Smooth muscle cell (in vitro differentiated cells): ENCODE measurements at regions not wholly inside any gene's neighbourhood (a gene's known extent, or its start where the extent isn't known, plus 50 kb on each side); places are given as distances from the start of the nearest gene placed in this dataset.

Experiments used
- DNase-seq: peaks from one replicate; lab custom pipeline; 2025; ENCODE audit not compliant: unreplicated experiment; lab: John Stamatoyannopoulos, UW
- H2AFZ ChIP-seq: fragments of 200-600 bp; sonication (generic); 2 replicates; pipeline ENCODE4 v1.6.0; 2016; ENCODE audit warnings: antibody characterized with exemption, low read depth, mild to moderate bottlenecking
- H3F3A ChIP-seq: fragments of 200-600 bp; sonication (generic); 2 replicates; pipeline ENCODE4 v1.6.0; 2017; ENCODE audit warnings: antibody characterized with exemption, low read depth
- H3K27ac ChIP-seq: fragments of 200-600 bp; sonication (generic); 2 replicates; pipeline ENCODE4 v1.5.1; 2016; ENCODE audit warnings: low read depth, mild to moderate bottlenecking
- H3K27me3 ChIP-seq: fragments of 200-600 bp; sonication (generic); 2 replicates; pipeline ENCODE4 v1.6.1; 2016; ENCODE audit warnings: low read depth, mild to moderate bottlenecking
- H3K36me3 ChIP-seq: fragments of 200-600 bp; sonication (generic); 2 replicates; pipeline ENCODE4 v1.5.1; 2016; ENCODE audit warnings: low read depth
- H3K4me1 ChIP-seq: fragments of 200-600 bp; sonication (generic); 2 replicates; pipeline ENCODE4 v1.5.1; 2016; ENCODE audit warnings: low read depth
- H3K4me2 ChIP-seq: fragments of 200-600 bp; sonication (generic); 2 replicates; pipeline ENCODE4 v1.6.0; 2016; ENCODE audit warnings: mild to moderate bottlenecking
- H3K4me3 ChIP-seq: fragments of 200-600 bp; sonication (generic); 2 replicates; pipeline ENCODE4 v1.5.1; 2016; ENCODE audit warnings: mild to moderate bottlenecking
- H3K79me2 ChIP-seq: fragments of 200-600 bp; sonication (generic); 2 replicates; pipeline ENCODE4 v1.6.0; 2016; ENCODE audit warnings: low read depth, mild to moderate bottlenecking
- H3K9ac ChIP-seq: fragments of 200-600 bp; sonication (generic); 2 replicates; pipeline ENCODE4 v1.6.0; 2016; ENCODE audit warnings: low read depth
- H3K9me3 ChIP-seq: fragments of 200-600 bp; sonication (generic); replicated peaks from 2 replicates; pipeline ENCODE4 v1.5.1; 2016; ENCODE audit warnings: low read depth
- H4K20me1 ChIP-seq: fragments of 200-600 bp; sonication (generic); 2 replicates; pipeline ENCODE4 v1.6.0; 2016; ENCODE audit warnings: low read depth
- CTCF ChIP-seq: fragments of 200-600 bp; sonication (generic); IDR thresholded peaks from 2 replicates; pipeline ENCODE4 v1.5.1; 2017; ENCODE audit warnings: borderline replicate concordance, mild to moderate bottlenecking, antibody characterized with exemption; ENCODE audit not compliant: insufficient read depth, poor library complexity, severe bottlenecking
- WGBS: methylation state at CpG from one replicate; pipeline ENCODE4 v1.1.7; 2016; ENCODE audit warnings: low lambda C conversion rate; 5-methylcytosine and 5-hydroxymethylcytosine counted together

DNA sequence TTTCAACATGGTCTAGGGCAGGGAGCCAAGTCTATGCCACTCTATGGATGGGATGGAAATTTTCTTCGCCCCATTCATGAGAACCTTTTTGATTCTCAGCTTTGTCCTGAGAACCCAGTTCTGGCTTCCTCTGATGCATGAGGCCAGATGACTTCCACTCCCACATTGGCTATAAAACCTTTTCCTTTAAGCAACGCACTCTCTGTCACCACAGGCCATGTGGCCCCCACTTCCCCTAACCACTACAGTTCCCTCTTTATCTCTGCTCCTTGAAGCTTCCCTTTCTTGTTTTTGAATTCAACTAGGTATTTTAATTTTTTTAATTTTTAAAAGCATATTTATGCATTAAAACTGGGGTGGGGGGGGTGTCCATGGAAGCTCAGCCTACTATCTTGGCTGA lies 401.3 kb downstream of the ENC1 start:
- no peak for TF ChIP-seq CTCF
- 65% methylated on average over 2 of the region's 2 CpGs for WGBS
- no peaks in the 10 kb centered on the region for H4K20me1 ChIP-seq
- no peak overlapping the region for H3K27ac ChIP-seq
- H3K36me3 ChIP-seq = no peaks in the 10 kb centered on the region
- no peak overlapping the region for H3K4me2 ChIP-seq
- no peaks in the 10 kb centered on the region for H3F3A ChIP-seq
- H2AFZ ChIP-seq = no peak overlapping the region
- H3K9ac ChIP-seq = no peak overlapping the region
- no peaks in the 10 kb centered on the region for H3K27me3 ChIP-seq
- DNase-seq = no peak
- no peaks in the 10 kb centered on the region for H3K79me2 ChIP-seq
- H3K4me1 ChIP-seq = no peaks in the 10 kb centered on the region
- H3K4me3 ChIP-seq = no peak overlapping the region
- H3K9me3 ChIP-seq = no peaks in the 10 kb centered on the region

DNA sequence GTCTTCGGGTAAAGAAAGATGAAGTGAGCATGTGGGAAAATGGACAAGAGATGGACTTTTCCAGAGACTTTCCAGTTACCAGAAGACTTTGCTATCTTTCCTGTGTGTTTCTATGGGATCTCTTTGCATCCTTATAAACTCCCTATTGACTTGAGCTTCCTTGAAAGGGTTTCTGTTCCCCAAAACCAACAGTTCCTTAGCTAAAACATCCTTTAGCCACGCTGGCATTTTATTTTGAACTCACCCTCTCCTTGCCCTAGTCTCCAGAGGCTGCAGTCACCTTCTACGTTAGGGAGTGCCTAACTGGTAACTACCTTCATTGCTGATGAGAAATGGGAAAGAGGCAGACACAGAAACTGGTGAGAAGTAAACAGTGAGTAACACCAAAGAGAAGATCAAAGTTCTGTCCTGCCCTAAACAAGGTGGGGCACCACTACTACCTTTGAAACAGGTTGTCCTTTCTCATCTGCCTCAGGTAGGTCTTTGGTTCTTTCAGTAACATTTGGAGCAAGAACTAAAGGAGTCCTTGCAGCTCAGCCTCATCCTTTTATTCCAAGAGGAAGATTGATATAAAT lies 402.9 kb downstream of the ENC1 start:
- Histone ChIP-seq H3K9me3 (no peaks in the 10 kb centered on the region), H3K36me3 (no peaks in the 10 kb centered on the region), H2AFZ (no peak overlapping the region), H3F3A (peaks cover 4% of the 10 kb centered on the region), H3K27ac (no peak overlapping the region), H3K4me2 (no peak overlapping the region), H3K4me3 (no peak overlapping the region), H3K9ac (no peak overlapping the region), H3K27me3 (no peaks in the 10 kb centered on the region), H4K20me1 (no peaks in the 10 kb centered on the region), H3K79me2 (no peaks in the 10 kb centered on the region), H3K4me1 (peaks cover 8% of the 10 kb centered on the region)
- TF ChIP-seq CTCF = no peak
- WGBS = 89% methylated on average over 3 of the region's 3 CpGs
- no peak for DNase-seq

DNA sequence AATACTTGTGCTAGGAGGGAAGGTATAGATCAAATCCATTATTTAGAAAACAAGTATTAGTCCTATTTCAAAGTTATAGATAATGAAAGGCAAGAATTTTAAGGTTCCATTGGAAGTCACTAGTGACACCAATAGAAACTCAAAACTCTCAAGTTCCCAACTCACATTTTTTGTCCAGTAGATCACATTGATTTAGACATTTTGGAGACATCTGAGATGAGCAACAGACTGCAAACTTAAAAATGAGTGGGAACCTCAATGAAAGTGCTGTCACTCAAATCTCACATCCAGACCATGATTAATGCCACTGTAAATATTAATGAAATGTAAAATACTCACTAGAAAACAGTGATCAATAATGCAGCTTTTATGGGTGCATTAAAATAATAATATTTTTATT lies 405.0 kb downstream of the ENC1 start:
- no peak for DNase-seq
- TF ChIP-seq CTCF = no peak

GRCh38 chr5:74233571-74233970 lies 407.0 kb downstream of the ENC1 start:
- no peak for TF ChIP-seq CTCF
- peaks cover 22% of the 10 kb centered on the region for H3K4me1 ChIP-seq
- 3% methylated on average over 1 of the region's 1 CpG for WGBS
- H3K4me3 ChIP-seq = no peak overlapping the region
- H2AFZ ChIP-seq = no peak overlapping the region
- H3F3A ChIP-seq = peaks cover 6% of the 10 kb centered on the region
- H4K20me1 ChIP-seq = no peaks in the 10 kb centered on the region
- H3K27me3 ChIP-seq = no peaks in the 10 kb centered on the region
- H3K36me3 ChIP-seq = no peaks in the 10 kb centered on the region
- peak overlapping the region; percentile 46 for H3K4me2 ChIP-seq
- no peaks in the 10 kb centered on the region for H3K9me3 ChIP-seq
- DNase-seq = no peak
- peak overlapping the region; percentile 85 for H3K27ac ChIP-seq
- peak overlapping the region; percentile 58 for H3K9ac ChIP-seq
- no peaks in the 10 kb centered on the region for H3K79me2 ChIP-seq

More for the DNA sequence above, 405.0 kb downstream of the ENC1 start:
- H3K4me3 ChIP-seq = no peak overlapping the region
- H3K9me3 ChIP-seq = no peaks in the 10 kb centered on the region
- no peak overlapping the region for H2AFZ ChIP-seq
- no peaks in the 10 kb centered on the region for H3K79me2 ChIP-seq
- H3K9ac ChIP-seq = no peak overlapping the region
- H3K4me1 ChIP-seq = peaks cover 22% of the 10 kb centered on the region
- H3K36me3 ChIP-seq = no peaks in the 10 kb centered on the region
- peaks cover 6% of the 10 kb centered on the region for H3F3A ChIP-seq
- H3K4me2 ChIP-seq = no peak overlapping the region
- H3K27me3 ChIP-seq = no peaks in the 10 kb centered on the region
- H3K27ac ChIP-seq = peak overlapping the region; percentile 85
- H4K20me1 ChIP-seq = no peaks in the 10 kb centered on the region
